ENCODE measurements at regions not wholly inside any gene's neighbourhood (a gene's known extent, or its start where the extent isn't known, plus 50 kb on each side); places are given as distances from the start of the nearest gene placed in this dataset.

GRCh38 chr2:15796167-15796942 is 144.0 kb upstream of the MYCN start:
- no peak for TF ChIP-seq CTCF (IDR thresholded peaks at IDR 0.05)
- peaks cover 54% of the 10 kb centered on the region for H3K27me3 Mint-ChIP-seq (ENCODE audit: low read depth)
- H3K36me3 Mint-ChIP-seq (ENCODE audit: low read depth): peaks cover 2% of the 10 kb centered on the region
- no peak for DNase-seq (ENCODE audit: low spot score)
- no peaks in the 10 kb centered on the region for H3K9me3 Mint-ChIP-seq (ENCODE audit: low read depth)
- H3K27ac Mint-ChIP-seq (ENCODE audit: unreplicated experiment): no peak overlapping the region
- H3K4me1 Mint-ChIP-seq (ENCODE audit: low read depth): peaks cover 5% of the 10 kb centered on the region
- H3K4me3 Mint-ChIP-seq (ENCODE audit: unreplicated experiment): no peak overlapping the region

- Mint-ChIP-seq H3K4me3 (ENCODE audit: unreplicated experiment) (no peak overlapping the region), H3K9me3 (ENCODE audit: low read depth) (no peaks in the 10 kb centered on the region), H3K36me3 (ENCODE audit: low read depth) (peaks cover 2% of the 10 kb centered on the region), H3K27ac (ENCODE audit: unreplicated experiment) (no peak overlapping the region), H3K27me3 (ENCODE audit: low read depth) (peaks cover 48% of the 10 kb centered on the region), H3K4me1 (ENCODE audit: low read depth) (peaks cover 5% of the 10 kb centered on the region)
- peak; percentile 35 for TF ChIP-seq CTCF (IDR thresholded peaks at IDR 0.05)
- DNase-seq (ENCODE audit: low spot score): no peak
Measured at GRCh38 chr2:15797231-15797938, 143.0 kb upstream of the MYCN start.

GRCh38 chr2:15797939-15798281 is 142.4 kb upstream of the MYCN start:
- Mint-ChIP-seq H3K4me3 (ENCODE audit: unreplicated experiment) (no peak overlapping the region), H3K4me1 (ENCODE audit: low read depth) (peaks cover 5% of the 10 kb centered on the region), H3K27ac (ENCODE audit: unreplicated experiment) (no peak overlapping the region)

GRCh38 chr2:15798701-15799431 is 141.5 kb upstream of the MYCN start:
- Mint-ChIP-seq H3K27me3 (ENCODE audit: low read depth) (peaks cover 47% of the 10 kb centered on the region), H3K9me3 (ENCODE audit: low read depth) (no peaks in the 10 kb centered on the region), H3K36me3 (ENCODE audit: low read depth) (peaks cover 2% of the 10 kb centered on the region), H3K4me3 (ENCODE audit: unreplicated experiment) (no peak overlapping the region), H3K4me1 (ENCODE audit: low read depth) (peaks cover 5% of the 10 kb centered on the region), H3K27ac (ENCODE audit: unreplicated experiment) (no peak overlapping the region)
- no peak for DNase-seq (ENCODE audit: low spot score)
- TF ChIP-seq CTCF (IDR thresholded peaks at IDR 0.05): no peak

More at GRCh38 chr2:15797939-15798281, 142.4 kb upstream of the MYCN start:
- peaks cover 47% of the 10 kb centered on the region for H3K27me3 Mint-ChIP-seq (ENCODE audit: low read depth)
- TF ChIP-seq CTCF (IDR thresholded peaks at IDR 0.05): no peak
- no peak for DNase-seq (ENCODE audit: low spot score)
- no peaks in the 10 kb centered on the region for H3K9me3 Mint-ChIP-seq (ENCODE audit: low read depth)
- peaks cover 2% of the 10 kb centered on the region for H3K36me3 Mint-ChIP-seq (ENCODE audit: low read depth)

GRCh38 chr2:15799432-15799827 is 140.9 kb upstream of the MYCN start:
- H3K4me1 Mint-ChIP-seq (ENCODE audit: low read depth): peaks cover 5% of the 10 kb centered on the region
- no peak overlapping the region for H3K4me3 Mint-ChIP-seq (ENCODE audit: unreplicated experiment)
- H3K36me3 Mint-ChIP-seq (ENCODE audit: low read depth): peaks cover 2% of the 10 kb centered on the region

More at GRCh38 chr2:15799432-15799827, 140.9 kb upstream of the MYCN start:
- H3K9me3 Mint-ChIP-seq (ENCODE audit: low read depth): no peaks in the 10 kb centered on the region
- peaks cover 50% of the 10 kb centered on the region for H3K27me3 Mint-ChIP-seq (ENCODE audit: low read depth)
- no peak overlapping the region for H3K27ac Mint-ChIP-seq (ENCODE audit: unreplicated experiment)
- TF ChIP-seq CTCF (IDR thresholded peaks at IDR 0.05): no peak
- DNase-seq (ENCODE audit: low spot score): no peak

All from chondrocyte (in vitro differentiated cells).